Activated CD8-positive, alpha-beta memory T cell treated with anti-CD3 and anti-CD28 coated beads for 36 hours (primary cell): ENCODE measurements at regions not wholly inside any gene's neighbourhood (a gene's known extent, or its start where the extent isn't known, plus 50 kb on each side); places are given as distances from the start of the nearest gene placed in this dataset.

Experiments used
- CTCF ChIA-PET: fragments of 350-600 bp; sonication (Branson Sonifier 250); formaldehyde crosslinking; loops from one replicate; lab custom pipeline; 2021; ENCODE audit warnings: antibody characterized with exemption; lab: Charles Lee
- POLR2A ChIA-PET: fragments of 350-600 bp; sonication (Branson Sonifier 250); formaldehyde crosslinking; loops from one replicate; lab custom pipeline; 2021; ENCODE audit warnings: antibody characterized with exemption; lab: Charles Lee

DNA sequence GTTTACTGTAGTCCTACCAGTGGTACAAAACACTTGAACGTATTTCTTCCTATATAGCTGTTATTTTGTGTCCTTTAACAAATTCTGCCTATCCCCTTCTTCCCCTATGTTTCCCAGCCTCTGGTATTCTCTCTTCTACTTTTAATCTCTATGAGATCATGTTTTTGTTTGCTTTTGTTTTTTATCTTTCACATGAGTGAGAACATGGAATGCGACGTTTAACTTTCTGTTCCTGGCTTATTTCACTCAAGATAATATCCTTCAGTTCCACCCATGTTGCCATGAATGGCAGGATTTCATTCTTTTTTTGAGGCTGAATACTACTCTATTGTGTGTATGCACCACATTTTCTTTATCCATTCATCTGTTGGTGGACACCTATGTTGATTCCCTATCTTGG lies 634.4 kb upstream of the WWC1 start:
- ChIA-PET CTCF (no interaction called here), POLR2A (no interaction called here)

DNA sequence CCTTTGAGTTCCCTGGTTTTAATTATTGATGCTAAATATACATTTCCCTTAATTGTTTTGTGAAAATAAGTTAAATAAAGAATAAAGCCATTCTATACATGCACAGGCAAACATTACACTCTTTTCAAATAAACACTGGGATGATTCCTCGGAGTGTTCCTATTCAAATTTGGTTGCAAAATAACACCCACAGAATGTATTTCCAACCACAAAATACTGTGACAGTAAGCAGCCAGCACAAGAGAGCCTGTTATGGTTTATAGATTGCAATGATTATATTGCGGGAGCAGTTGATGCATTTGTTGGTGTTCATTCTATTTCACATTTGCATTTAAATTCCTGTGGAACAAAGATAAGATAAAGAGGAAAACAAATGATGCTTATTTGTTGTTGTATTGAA lies 632.6 kb upstream of the WWC1 start:
- ChIA-PET POLR2A (no interaction called here), CTCF (interaction anchor here (0.6 kb wide), 1 partner anchor 746 kb away, joined by 4 read pairs; no protein-coding TSS in a partner anchor)

DNA sequence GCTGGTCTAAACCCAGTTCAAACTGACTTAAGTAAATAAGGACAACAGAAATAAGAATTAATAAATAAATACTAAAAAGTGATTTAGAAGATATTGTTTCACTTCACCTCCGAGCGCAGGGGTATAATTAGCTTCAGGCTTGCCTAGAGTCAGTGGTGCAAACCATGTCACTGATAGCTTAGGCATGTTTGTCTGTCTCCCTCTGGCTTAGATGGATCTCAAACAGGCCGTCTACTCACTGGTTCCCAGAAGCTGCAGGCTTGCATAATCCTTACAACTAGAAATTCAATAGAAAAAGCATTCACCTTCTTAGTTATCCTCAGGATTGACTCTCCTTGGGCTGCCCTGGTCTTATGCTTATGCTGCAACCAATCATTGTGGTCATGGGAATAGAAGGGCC lies 629.8 kb upstream of the WWC1 start:
- CTCF ChIA-PET = no interaction called here
- POLR2A ChIA-PET = no interaction called here

DNA sequence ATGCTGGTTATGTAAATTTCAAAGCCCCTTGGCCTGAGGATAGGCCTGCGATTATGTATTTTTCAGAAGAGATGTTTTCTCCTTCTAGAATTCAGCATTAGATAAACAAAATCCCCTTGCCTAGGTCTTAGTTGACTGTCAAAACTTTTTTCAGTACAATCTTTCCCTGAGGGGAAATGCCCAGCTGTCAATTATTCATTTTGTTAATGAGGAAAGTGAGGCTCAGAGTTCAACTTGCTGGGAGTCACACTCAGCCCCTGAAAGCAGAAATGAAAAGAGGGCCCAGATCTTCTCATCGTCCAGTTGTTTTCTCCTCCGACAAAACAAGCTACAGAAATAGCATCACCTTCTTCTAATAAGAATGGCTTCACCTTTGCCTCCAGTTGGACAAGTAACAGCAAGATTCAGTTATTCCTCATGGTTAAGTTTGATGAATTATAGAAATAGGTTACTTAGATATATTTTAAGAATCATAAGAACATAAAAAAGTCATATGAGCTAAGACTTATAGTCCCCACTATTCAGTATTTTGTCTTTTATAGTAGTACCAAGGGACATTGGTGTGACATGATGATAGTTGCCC lies 627.1 kb upstream of the WWC1 start:
- POLR2A ChIA-PET = no interaction called here
- CTCF ChIA-PET = no interaction called here

DNA sequence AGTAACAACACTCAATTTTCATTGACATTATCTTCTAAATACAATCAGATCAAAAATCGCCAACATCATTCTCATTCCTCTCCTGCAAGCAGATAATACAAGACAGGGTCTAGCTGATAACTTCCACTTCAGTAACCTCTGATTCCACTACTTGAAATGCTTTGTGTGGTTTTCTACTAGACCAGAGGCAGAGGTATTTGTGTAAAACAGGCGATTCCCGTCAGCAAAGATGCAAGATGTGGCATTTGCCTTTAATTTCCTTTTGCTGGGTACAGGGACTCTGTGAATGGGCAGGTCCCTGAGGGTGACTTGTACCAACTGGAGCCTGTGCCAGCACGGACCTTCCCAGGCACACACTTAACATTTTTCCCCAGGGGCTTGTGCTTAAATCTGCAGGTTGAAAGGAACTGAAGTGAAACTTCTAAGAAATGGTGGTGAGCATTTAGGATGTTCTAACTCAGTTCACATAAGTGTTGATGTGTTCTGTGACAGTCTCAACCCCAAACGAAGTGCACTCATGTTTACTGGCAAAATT lies 625.5 kb upstream of the WWC1 start:
- ChIA-PET POLR2A (no interaction called here), CTCF (no interaction called here)

DNA sequence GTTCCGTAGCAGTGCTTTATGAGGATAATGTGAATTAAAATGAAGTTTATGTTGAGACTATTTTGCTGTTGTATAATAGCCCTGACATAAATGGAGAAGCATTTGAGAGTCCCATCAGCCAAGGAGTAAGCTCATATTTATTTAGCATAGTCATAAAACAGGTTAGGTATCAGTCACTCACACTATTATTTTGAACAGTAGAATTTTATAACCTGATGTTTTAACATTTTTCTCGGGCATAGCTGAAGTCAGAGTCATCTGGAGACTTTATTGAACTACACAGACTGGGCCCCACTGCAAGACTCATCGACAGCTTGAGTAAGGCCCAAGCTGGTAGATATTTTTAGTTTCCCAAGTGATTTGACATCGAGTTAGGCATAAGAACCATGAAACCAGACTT lies 620.3 kb upstream of the WWC1 start:
- POLR2A ChIA-PET = no interaction called here

DNA sequence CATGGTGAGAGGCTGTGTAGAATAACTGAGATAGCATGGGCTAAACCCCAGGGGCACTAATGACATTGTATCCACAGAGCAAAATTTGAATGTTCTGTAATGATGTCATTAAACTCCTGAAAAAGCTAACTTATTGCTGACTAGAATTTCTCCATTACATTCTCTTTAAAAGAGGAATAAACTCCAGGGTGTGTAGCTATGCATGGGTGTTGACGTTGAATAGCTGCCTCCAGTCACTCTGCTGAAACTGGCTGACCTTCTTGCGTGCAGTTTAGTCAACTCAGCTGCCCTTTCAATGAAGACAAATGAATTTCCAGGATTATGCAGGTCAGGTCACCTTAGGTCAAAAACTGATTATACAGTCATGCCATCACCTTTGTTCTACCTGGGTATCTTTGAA lies 617.5 kb upstream of the WWC1 start:
- POLR2A ChIA-PET = no interaction called here
- CTCF ChIA-PET = no interaction called here

More for the DNA sequence above, 620.3 kb upstream of the WWC1 start:
- CTCF ChIA-PET = no interaction called here

DNA sequence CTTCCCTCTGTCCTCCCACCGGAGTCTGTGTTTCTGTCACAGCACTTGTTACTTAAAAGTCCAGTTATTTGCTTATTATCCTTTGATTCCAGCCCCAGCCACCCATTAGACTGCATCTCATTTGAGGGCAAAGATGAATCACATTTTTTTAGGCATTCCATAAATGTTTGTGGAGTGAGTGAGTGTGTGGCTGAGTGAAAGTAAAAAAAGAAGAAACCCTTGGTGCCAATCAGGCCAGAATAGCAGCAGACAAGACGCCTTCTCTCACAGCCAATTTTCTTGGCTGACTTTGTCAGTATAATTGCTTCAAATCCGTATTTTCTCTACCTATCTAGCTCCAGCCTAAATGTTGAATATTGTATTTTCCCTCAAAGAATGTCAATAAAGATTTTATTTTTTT lies 613.0 kb upstream of the WWC1 start:
- POLR2A ChIA-PET = no interaction called here
- CTCF ChIA-PET = no interaction called here

DNA sequence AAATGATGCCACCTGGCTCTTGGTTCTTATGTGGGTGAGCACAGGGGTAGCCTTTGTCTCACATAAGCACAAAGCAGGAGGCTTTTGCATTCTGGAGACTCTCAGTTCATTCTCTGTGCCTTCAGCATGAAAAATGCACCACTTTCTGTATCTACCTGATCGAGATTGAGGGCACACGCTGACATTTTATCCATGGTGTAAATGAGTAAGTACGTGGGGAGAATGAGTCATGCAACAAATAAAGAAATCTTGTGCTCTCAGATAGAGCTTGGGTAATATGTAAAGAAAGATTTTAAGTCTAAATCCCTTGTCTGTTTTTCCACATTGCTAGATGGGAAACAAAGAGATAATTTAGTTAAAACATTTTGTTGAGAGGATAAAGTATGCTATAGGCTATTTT lies 607.2 kb upstream of the WWC1 start:
- ChIA-PET CTCF (no interaction called here), POLR2A (no interaction called here)

DNA sequence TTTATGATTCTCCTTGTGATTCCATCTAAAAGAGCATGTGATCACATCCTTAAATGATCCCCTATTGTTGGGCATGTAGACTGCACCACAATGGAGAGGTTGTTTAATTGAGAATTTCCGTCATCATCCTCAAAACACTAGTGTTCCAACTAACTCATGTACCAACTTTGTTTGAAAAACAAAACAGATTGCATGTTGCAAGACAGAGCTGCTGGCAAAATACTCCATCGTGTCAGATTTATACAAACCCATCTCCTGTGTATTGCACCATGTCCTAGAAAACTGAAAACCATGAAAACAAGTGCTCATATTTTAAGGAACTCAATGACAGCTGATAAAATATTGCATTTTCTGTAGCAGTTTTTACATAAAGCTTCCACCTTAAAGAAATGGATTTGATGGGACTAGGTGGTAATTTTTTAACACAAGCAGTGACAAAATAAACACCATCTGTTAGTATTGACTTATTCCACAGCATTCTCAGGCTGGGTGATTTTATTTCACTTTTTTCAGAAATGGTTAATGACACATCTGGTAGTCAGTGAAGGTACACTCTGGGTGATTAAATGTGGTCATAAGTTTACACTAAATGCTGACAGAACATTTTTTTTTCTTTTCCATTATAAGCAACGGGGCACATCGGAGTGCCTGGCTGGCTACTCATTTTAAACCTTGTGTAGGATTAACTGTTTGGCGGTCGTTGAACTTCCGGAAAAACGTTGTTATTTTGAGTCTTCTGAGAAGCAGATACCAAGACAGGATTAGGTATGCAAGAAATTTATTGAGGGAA lies 602.9 kb upstream of the WWC1 start:
- CTCF ChIA-PET = no interaction called here
- POLR2A ChIA-PET = no interaction called here

DNA sequence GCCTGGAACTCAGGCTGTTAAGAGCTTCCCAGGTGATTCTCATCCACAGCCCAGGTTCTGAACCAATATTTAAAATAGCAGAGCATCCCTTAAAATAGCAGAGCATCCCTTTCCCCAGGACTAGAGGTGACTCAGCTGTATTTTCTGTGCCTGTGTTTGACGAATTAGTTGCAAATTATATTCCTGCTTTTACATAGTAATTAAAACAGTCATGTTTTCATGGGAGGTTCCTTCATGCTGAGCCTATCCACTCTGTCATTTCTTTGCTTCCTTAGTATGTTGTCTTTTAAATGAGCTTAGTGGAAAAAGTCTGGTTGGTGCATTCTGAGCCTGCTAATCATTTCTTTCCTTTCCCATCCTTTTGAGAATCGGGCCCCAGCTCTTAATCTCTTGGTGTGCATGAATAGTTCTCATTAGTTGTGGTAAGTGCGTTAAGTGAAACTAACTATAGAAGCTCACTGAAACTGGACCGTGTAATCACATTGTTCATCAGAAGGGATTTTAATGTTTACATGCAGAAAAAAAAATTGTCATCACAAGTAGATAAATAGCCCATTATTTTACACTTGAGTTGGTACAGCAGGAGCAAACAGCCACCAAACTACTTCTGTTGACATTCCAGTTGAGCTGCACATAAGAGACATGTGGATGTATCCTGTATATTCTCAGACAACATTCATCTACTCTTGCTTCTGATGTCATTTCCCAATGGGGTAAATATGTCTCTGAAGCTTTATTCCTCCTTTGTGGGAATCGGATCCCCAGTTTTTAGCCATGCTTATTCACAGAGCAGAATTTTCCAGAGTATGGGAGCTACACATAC lies 596.9 kb upstream of the WWC1 start:
- ChIA-PET CTCF (no interaction called here), POLR2A (no interaction called here)

DNA sequence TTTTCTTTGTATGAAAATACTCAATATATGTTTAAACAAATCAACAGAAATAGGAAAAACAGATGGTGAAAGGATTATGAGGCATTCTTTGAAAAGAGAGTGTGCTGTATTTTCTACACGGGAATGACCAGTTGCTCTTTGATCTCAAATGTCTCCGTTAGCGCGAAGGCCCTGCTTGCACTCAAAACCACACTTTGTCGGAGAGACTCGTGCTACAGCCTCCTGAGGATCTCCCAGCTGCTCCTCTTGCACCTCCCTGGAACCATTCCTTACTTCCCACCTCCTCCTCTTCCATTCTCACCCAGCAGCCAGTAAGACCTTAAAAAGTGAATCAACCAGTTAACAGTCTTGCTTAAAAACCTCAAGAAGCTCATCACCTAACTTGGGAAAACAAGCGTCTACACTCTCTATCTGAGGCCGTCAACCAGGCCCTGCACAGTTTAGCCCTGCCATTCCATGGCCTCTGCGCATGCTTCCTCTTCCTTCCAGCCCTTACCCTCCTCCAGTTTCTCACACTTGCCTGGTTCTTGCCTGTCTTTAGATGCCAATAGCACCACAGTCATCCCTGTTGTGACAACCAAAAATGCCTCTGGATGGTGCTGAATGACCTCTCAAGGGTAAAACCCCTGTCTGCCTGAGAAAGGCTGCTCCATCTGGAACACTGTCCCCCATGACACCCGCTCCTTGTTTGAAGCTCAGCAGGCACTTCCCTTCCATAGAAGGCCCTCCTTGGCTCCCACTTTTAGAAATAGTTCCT lies 594.7 kb upstream of the WWC1 start:
- ChIA-PET POLR2A (no interaction called here), CTCF (interaction anchor here (1.3 kb wide), 1 partner anchor 26 kb away, joined by 3 read pairs; no protein-coding TSS in a partner anchor)

DNA sequence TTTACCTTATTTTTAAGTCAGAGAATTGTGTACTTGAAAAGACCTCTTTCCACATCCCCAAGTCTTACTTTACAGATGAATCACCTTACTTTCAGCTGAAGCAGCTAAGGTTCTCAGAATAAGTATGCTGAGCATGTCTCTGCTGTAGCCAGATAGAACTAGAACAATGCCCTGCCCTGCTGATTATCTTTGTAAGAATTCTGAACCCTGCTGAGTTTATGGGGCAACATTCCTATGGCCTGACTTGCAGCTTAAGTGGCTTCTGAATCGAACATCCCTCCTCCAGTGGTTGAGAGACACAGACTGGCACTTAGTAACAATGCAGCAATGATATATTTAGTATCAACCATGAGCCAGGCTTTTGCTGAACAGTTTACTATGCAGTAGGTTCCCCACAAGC lies 592.0 kb upstream of the WWC1 start:
- POLR2A ChIA-PET = no interaction called here
- CTCF ChIA-PET = no interaction called here

DNA sequence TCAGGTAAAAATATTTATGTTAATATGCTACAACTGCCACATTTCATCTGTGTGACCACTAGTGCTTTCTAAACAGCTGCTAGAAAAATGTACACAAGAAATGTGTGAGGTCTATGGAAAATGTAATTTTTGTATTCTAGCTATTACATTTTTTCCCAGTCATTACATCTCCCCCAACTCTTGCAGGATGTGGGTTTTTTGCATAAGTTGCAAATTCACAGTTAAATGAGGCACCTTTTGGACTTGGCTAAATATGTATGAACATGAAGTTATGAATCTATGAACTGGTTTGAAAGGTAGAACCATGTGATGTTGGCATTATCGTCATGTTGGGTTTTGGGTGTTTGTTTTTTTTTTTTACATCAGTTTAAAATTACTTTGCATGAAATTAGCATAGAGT lies 590.4 kb upstream of the WWC1 start:
- ChIA-PET CTCF (no interaction called here), POLR2A (no interaction called here)

DNA sequence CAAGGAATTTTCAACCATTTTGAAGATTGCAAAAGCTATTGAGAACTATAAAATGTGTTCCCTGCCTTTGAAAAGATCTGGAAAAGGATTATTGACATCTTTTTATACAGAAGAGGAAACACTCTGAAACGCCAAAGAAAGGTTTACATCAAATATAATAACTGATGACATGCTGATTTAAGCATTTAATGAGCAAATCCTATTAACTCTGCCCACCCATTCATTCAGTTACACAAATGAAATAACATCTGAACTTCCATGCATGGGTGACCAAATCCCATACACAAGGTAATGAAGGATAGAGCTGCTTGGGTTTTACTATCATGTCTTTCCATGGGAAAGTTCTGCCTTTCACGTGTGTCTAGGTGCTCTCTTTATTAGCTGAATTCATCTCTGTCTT lies 589.4 kb upstream of the WWC1 start:
- ChIA-PET CTCF (no interaction called here), POLR2A (interaction anchor here (0.6 kb wide), 1 partner anchor 41 kb away, joined by 7 read pairs; no protein-coding TSS in a partner anchor)

DNA sequence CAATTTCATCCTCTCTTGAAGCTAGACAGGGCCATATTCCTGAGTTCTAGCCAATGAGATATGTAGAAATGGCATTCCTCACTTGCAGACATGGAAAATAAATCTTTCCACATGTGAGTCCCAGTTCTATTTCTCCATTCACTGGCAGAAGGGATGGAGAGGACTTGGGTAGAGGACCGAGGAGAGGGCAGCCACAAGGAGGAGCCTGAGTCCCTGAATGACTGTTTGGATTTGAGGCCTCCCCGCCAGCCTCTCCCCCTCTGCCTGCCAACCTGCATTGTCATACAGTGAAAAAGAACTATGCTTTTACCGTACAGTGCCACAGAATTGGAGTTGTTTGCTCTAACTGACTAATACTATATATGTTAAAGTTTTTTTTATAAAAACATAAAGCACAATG lies 583.0 kb upstream of the WWC1 start:
- ChIA-PET POLR2A (no interaction called here), CTCF (no interaction called here)

DNA sequence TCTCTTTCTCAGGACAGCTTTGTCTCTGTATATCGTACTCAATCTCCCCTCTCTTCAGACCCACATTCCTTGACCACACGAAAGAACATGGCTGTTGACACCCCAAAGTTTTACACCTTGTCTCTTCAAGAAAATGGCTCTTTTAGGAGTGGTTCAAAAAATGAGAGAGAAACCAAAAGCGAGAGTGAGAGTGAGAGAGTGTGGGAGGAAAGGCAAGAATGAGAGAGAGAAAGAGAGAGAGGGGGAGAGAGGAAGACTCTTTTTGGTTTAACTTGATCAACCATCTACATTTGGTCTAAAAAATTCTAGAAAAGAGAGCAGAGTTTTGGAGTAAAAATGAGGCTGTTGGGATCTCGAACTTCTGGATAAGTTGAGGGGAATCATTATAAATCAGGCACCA lies 581.8 kb upstream of the WWC1 start:
- ChIA-PET CTCF (no interaction called here), POLR2A (no interaction called here)

DNA sequence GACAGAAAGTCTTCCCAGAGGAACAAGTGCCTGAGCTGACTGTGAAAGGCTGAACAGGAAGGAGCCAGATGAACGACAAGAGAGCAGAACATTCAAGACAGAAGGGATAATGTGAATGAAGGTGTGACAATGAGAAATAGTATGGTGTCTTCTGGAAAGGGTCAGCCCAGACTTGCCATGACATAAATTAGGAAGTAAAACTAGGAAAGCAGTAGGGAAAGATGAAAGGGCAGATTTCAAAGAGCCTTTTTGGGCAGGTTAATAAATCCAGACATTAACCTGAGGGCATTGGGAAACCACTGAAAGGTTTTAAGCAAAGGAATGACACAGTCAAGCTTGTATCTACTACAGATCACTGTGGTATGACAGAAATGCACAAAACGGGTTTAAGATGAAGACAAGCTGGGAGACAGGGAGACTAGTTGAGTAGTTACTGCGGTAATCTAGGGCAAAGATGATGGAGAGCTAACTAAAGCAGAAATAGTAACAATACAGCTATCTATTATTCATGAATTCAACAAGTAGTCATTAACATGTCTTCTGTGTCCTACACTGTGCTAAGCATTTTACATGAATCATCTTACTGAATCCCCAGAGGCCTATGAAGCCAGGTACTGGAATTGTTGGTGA lies 580.9 kb upstream of the WWC1 start:
- ChIA-PET POLR2A (no interaction called here), CTCF (no interaction called here)

DNA sequence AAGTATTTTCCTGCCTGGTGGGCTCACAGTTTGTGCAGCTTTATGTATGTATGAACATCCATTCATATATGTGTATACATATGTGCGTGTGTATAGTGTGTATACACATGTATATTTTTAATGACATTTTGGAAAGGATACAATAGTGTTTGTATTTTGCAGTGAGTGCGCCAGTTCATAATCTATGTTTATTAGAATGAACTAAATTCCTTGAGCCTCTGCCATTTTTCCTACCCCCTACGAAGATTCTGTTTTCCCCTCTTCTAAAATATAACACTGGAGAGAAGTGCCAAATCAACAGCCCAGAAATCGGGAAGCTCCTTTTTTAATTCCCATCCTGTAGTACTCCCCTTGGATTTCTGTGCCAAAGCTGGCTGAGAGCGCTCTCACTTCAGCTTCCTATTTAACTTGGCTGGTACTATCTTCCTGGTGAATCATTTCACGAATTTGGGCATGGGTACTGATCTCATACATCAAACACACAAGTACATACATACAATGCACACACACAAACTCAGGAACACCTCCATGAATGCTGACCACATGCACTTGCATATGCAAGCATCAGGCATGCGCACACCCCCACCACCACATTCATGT lies 578.4 kb upstream of the WWC1 start:
- CTCF ChIA-PET = no interaction called here
- POLR2A ChIA-PET = no interaction called here
